Stimulated activated CD8-positive, alpha-beta memory T cell treated with anti-CD3 and anti-CD28 coated beads, Interleukin-7, amount 100 ng/mL, for 24 hours (primary cell): ENCODE measurements at regions not wholly inside any gene's neighbourhood (a gene's known extent, or its start where the extent isn't known, plus 50 kb on each side); places are given as distances from the start of the nearest gene placed in this dataset.
"Not testable (repeated sequence)": the region's sequence is repeated elsewhere in the genome, so short reads cannot be mapped to it uniquely, and the experiment has no call there.

ENCODE experiments used
- DNase-seq: peaks from one replicate; pipeline ENCODE4 v3.0.0-alpha.2; 2020; ENCODE audit warnings: low read depth

- no peak for DNase-seq
These were observed 331.7 kb downstream of the SOX9 start for GRCh38 chr17:72452286-72453173.

- no peak for DNase-seq
These were observed 333.5 kb downstream of the SOX9 start for GRCh38 chr17:72454342-72454741.

GRCh38 chr17:72455562-72455961 is 334.7 kb downstream of the SOX9 start:
- no peak for DNase-seq

- no peak for DNase-seq
These were observed 335.3 kb downstream of the SOX9 start for GRCh38 chr17:72456075-72456474.

GRCh38 chr17:72457712-72458111 is 336.9 kb downstream of the SOX9 start:
- no peak for DNase-seq

GRCh38 chr17:72458301-72458700 is 337.5 kb downstream of the SOX9 start:
- no peak for DNase-seq

- no peak for DNase-seq
These were observed 339.9 kb downstream of the SOX9 start for GRCh38 chr17:72460711-72461110.

- no peak for DNase-seq
These were observed 340.9 kb downstream of the SOX9 start for GRCh38 chr17:72461757-72462156.

GRCh38 chr17:72462407-72462806 is 341.6 kb downstream of the SOX9 start:
- no peak for DNase-seq

- no peak for DNase-seq
These were observed 342.0 kb downstream of the SOX9 start for GRCh38 chr17:72462814-72463213.

- DNase-seq = no peak
These were observed 342.7 kb downstream of the SOX9 start for GRCh38 chr17:72463287-72464102.

- not testable (repeated sequence) for DNase-seq
These were observed 343.4 kb downstream of the SOX9 start for GRCh38 chr17:72464221-72464620.

- DNase-seq = no peak
These were observed 344.6 kb downstream of the SOX9 start for GRCh38 chr17:72465191-72466024.

GRCh38 chr17:72466199-72466598 is 345.4 kb downstream of the SOX9 start:
- no peak for DNase-seq

- no peak for DNase-seq
These were observed 345.8 kb downstream of the SOX9 start for GRCh38 chr17:72466606-72467005.

GRCh38 chr17:72467841-72468653 is 347.2 kb downstream of the SOX9 start:
- DNase-seq = no peak

- DNase-seq = no peak
These were observed 348.0 kb downstream of the SOX9 start for GRCh38 chr17:72468841-72469240.

- no peak for DNase-seq
These were observed 349.4 kb downstream of the SOX9 start for GRCh38 chr17:72470121-72470705.

GRCh38 chr17:72470734-72471133 is 349.9 kb downstream of the SOX9 start:
- no peak for DNase-seq

GRCh38 chr17:72471296-72471695 is 350.5 kb downstream of the SOX9 start:
- no peak for DNase-seq

GRCh38 chr17:72472106-72472505 is 351.3 kb downstream of the SOX9 start:
- DNase-seq = no peak
